Peyer's patch (tissue), 4 donors: ENCODE measurements at regions not wholly inside any gene's neighbourhood (a gene's known extent, or its start where the extent isn't known, plus 50 kb on each side); places are given as distances from the start of the nearest gene placed in this dataset.

ENCODE experiments used
- POLR2A ChIP-seq, 2 donors: fragments of 450-650 bp; IDR thresholded peaks; one replicate each; pipeline ENCODE4 v1.5.1; 2017; ENCODE audit warnings: antibody characterized with exemption in 2 of 2, mild to moderate bottlenecking in 2 of 2, moderate library complexity in 2 of 2
- TF ChIP-seq, protein P1 (sequence below), 6 experiments: fragments of 450-650 bp in 4 of 6; fragments of 200-600 bp in 2 of 6; sonication (generic) in 1 of 6; IDR thresholded peaks; one replicate each; pipeline ENCODE4 v1.5.1; 2017 to 2019; ENCODE audit warnings: antibody characterized with exemption in 6 of 6, mild to moderate bottlenecking in 3 of 6, moderate library complexity in 1 of 6

DNA sequence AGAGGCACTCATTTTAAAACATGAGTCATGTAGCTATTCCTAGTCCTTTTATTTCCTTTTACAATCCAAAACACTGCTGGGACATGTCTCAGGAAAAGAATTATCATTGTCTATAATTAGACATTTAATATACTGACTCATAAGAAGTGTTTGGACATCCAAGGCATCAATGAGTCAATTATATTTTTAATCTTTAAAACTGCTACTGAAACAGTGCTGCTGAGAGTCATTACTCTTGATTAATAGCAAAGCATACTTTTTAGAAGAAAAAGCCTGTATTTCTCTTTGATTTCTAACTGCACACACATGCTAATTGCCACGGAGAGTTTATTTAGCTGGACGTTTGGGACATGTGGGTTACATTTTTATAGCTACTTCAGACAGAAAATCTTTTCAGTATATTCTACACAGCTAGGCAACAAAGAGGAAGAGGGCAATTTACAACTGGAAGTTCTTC is 1249.0 kb upstream of the CDH18 start:
- TF ChIP-seq, protein P1, sequence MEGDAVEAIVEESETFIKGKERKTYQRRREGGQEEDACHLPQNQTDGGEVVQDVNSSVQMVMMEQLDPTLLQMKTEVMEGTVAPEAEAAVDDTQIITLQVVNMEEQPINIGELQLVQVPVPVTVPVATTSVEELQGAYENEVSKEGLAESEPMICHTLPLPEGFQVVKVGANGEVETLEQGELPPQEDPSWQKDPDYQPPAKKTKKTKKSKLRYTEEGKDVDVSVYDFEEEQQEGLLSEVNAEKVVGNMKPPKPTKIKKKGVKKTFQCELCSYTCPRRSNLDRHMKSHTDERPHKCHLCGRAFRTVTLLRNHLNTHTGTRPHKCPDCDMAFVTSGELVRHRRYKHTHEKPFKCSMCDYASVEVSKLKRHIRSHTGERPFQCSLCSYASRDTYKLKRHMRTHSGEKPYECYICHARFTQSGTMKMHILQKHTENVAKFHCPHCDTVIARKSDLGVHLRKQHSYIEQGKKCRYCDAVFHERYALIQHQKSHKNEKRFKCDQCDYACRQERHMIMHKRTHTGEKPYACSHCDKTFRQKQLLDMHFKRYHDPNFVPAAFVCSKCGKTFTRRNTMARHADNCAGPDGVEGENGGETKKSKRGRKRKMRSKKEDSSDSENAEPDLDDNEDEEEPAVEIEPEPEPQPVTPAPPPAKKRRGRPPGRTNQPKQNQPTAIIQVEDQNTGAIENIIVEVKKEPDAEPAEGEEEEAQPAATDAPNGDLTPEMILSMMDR (IDR thresholded peaks at IDR 0.05): no peak
- TF ChIP-seq POLR2A (IDR thresholded peaks at IDR 0.05): no peak
